Neural cell (in vitro differentiated cells): ENCODE measurements at regions not wholly inside any gene's neighbourhood (a gene's known extent, or its start where the extent isn't known, plus 50 kb on each side); places are given as distances from the start of the nearest gene placed in this dataset.

ENCODE experiments used
- H2AFZ ChIP-seq: fragments of 200-600, 300-800 bp; sonication (generic), shearing (Covaris generic); 2 replicates; pipeline ENCODE4 v1.6.0; 2014; ENCODE audit warnings: low read depth, mild to moderate bottlenecking, antibody characterized with exemption, low read length, moderate library complexity
- H3F3A ChIP-seq: fragments of 200-600 bp; shearing (Covaris generic); 2 replicates; pipeline ENCODE4 v1.6.1; 2016; ENCODE audit warnings: mild to moderate bottlenecking, moderate library complexity, mixed read lengths, antibody characterized with exemption, low read length; ENCODE audit not compliant: insufficient read depth, poor library complexity, severe bottlenecking
- H3K27ac ChIP-seq: fragments of 200-600, 300-800 bp; sonication (generic), shearing (Covaris generic); 2 replicates; pipeline ENCODE4 v1.5.1; 2014; ENCODE audit warnings: mild to moderate bottlenecking, low read length, moderate library complexity
- H3K27me3 ChIP-seq: fragments of 300-800, 200-600 bp; sonication (generic), shearing (Covaris generic); 2 replicates; pipeline ENCODE4 v1.6.0; 2014; ENCODE audit warnings: mild to moderate bottlenecking, low read depth, low read length, moderate library complexity; ENCODE audit not compliant: insufficient read depth
- H3K36me3 ChIP-seq: fragments of 300-800, 200-600 bp; sonication (generic), shearing (Covaris generic); 2 replicates; pipeline ENCODE4 v1.5.1; 2014; ENCODE audit warnings: mild to moderate bottlenecking, antibody characterized with exemption, low read length, moderate library complexity; ENCODE audit not compliant: insufficient read depth
- H3K4me2 ChIP-seq: fragments of 300-800, 200-600 bp; sonication (generic), shearing (Covaris generic); 2 replicates; pipeline ENCODE4 v1.6.0; 2014; ENCODE audit warnings: mild to moderate bottlenecking, low read length
- H3K4me3 ChIP-seq: fragments of 300-800, 200-600 bp; sonication (generic), shearing (Covaris generic); 2 replicates; pipeline ENCODE4 v1.5.1; 2014; ENCODE audit warnings: mild to moderate bottlenecking, low read length, moderate library complexity
- H3K79me2 ChIP-seq: fragments of 200-600 bp; shearing (Covaris generic); replicated peaks from 2 replicates; pipeline ENCODE4 v1.6.0; 2014; ENCODE audit warnings: mild to moderate bottlenecking, low read length, moderate library complexity; ENCODE audit not compliant: insufficient read depth
- H3K9ac ChIP-seq: fragments of 300-800, 200-600 bp; sonication (generic), shearing (Covaris generic); 2 replicates; pipeline ENCODE4 v1.6.1; 2016; ENCODE audit warnings: mild to moderate bottlenecking, low read length, mixed read lengths
- H3K9me2 ChIP-seq: fragments of 200-600 bp; shearing (Covaris generic); 2 replicates; pipeline ENCODE4 v1.6.1; 2016; ENCODE audit warnings: mild to moderate bottlenecking, low read length, mixed read lengths; ENCODE audit not compliant: insufficient read depth
- H3K9me3 ChIP-seq: fragments of 200-600, 300-800 bp; sonication (generic), shearing (Covaris generic); 2 replicates; pipeline ENCODE4 v1.6.1; 2016; ENCODE audit warnings: mild to moderate bottlenecking, mixed run types, low read length, moderate library complexity, mixed read lengths
- H4K20me1 ChIP-seq: fragments of 200-600 bp; shearing (Covaris generic); 2 replicates; pipeline ENCODE4 v1.6.1; 2016; ENCODE audit warnings: mild to moderate bottlenecking, mixed run types; ENCODE audit not compliant: insufficient read depth
- CTCF ChIP-seq: fragments of 450-650 bp; IDR thresholded peaks from 2 replicates; pipeline ENCODE4 v1.5.1; 2014; ENCODE audit warnings: antibody characterized with exemption, mild to moderate bottlenecking, moderate library complexity; ENCODE audit not compliant: poor library complexity, severe bottlenecking
- EP300 ChIP-seq: fragments of 450-650 bp; conservative IDR thresholded peaks from 2 replicates; pipeline ENCODE4 v1.6.1; 2014; ENCODE audit warnings: antibody characterized with exemption, mild to moderate bottlenecking, moderate library complexity; ENCODE audit not compliant: poor library complexity, severe bottlenecking
- EZH2 ChIP-seq: fragments of 200-600, 300-800 bp; shearing (Covaris generic), sonication (generic); IDR thresholded peaks from 2 replicates; pipeline ENCODE4 v1.6.1; 2014; ENCODE audit warnings: antibody characterized with exemption, low read length, borderline replicate concordance, mild to moderate bottlenecking; ENCODE audit not compliant: insufficient read depth, poor library complexity, severe bottlenecking
- MXI1 ChIP-seq: fragments of 450-650 bp; conservative IDR thresholded peaks from 2 replicates; pipeline ENCODE4 v1.6.1; 2014; ENCODE audit warnings: antibody characterized with exemption, mild to moderate bottlenecking; ENCODE audit not compliant: poor library complexity, severe bottlenecking
- POLR2AphosphoS5 ChIP-seq: IDR thresholded peaks from 2 replicates; pipeline ENCODE4 v1.6.1; 2012
- RAD21 ChIP-seq: fragments of 450-650 bp; conservative IDR thresholded peaks from 2 replicates; pipeline ENCODE4 v1.6.1; 2014; ENCODE audit warnings: antibody characterized with exemption, mild to moderate bottlenecking, moderate library complexity
- SMC3 ChIP-seq: fragments of 450-650 bp; conservative IDR thresholded peaks from 2 replicates; pipeline ENCODE4 v1.6.1; 2014; ENCODE audit warnings: antibody characterized with exemption, mild to moderate bottlenecking, moderate library complexity; ENCODE audit not compliant: poor library complexity
- TAF1 ChIP-seq: IDR thresholded peaks from 2 replicates; pipeline ENCODE4 v1.6.1; 2012; ENCODE audit warnings: low read depth
- TF ChIP-seq, protein P1 (sequence below): IDR thresholded peaks from 2 replicates; pipeline ENCODE4 v1.6.1; 2012; ENCODE audit warnings: borderline replicate concordance

- Histone ChIP-seq H3K9me3 (no peaks in the 10 kb centered on the region), H2AFZ (no peak overlapping the region), H3K79me2 (no peaks in the 10 kb centered on the region), H3K4me3 (no peak overlapping the region), H3K9me2 (no peaks in the 10 kb centered on the region), H3K36me3 (no peaks in the 10 kb centered on the region), H3F3A (no peaks in the 10 kb centered on the region), H4K20me1 (no peaks in the 10 kb centered on the region), H3K27ac (no peak overlapping the region), H3K9ac (no peak overlapping the region), H3K4me2 (no peak overlapping the region), H3K27me3 (no peaks in the 10 kb centered on the region)
- TF ChIP-seq EP300 (no peak), MXI1 (no peak), POLR2AphosphoS5 (no peak), TAF1 (no peak), RAD21 (no peak), SMC3 (no peak), EZH2 (no peak), CTCF (no peak)
- TF ChIP-seq, protein P1, sequence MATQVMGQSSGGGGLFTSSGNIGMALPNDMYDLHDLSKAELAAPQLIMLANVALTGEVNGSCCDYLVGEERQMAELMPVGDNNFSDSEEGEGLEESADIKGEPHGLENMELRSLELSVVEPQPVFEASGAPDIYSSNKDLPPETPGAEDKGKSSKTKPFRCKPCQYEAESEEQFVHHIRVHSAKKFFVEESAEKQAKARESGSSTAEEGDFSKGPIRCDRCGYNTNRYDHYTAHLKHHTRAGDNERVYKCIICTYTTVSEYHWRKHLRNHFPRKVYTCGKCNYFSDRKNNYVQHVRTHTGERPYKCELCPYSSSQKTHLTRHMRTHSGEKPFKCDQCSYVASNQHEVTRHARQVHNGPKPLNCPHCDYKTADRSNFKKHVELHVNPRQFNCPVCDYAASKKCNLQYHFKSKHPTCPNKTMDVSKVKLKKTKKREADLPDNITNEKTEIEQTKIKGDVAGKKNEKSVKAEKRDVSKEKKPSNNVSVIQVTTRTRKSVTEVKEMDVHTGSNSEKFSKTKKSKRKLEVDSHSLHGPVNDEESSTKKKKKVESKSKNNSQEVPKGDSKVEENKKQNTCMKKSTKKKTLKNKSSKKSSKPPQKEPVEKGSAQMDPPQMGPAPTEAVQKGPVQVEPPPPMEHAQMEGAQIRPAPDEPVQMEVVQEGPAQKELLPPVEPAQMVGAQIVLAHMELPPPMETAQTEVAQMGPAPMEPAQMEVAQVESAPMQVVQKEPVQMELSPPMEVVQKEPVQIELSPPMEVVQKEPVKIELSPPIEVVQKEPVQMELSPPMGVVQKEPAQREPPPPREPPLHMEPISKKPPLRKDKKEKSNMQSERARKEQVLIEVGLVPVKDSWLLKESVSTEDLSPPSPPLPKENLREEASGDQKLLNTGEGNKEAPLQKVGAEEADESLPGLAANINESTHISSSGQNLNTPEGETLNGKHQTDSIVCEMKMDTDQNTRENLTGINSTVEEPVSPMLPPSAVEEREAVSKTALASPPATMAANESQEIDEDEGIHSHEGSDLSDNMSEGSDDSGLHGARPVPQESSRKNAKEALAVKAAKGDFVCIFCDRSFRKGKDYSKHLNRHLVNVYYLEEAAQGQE = no peak
Observed at GRCh38 chr20:40781327-40782042, 92.4 kb upstream of the MAFB start.

DNA sequence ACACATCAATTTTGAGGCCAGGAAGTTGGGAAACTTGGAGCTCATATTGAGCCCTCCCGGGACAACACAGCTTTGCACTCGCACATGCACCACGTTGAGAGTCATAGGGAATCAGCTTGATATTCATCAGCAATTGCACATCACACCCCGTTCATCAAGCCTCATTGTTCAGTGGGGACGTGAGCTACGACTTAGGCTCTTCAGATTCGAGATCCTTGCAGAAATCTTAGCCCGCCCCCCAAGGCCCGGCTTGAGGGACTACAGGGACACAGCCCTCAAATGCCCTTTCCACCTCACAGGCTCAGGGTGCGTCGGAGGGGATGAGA is 93.0 kb upstream of the MAFB start:
- Histone ChIP-seq H3K27ac (no peak overlapping the region), H3K9me3 (no peaks in the 10 kb centered on the region), H3F3A (no peaks in the 10 kb centered on the region), H3K27me3 (no peaks in the 10 kb centered on the region), H4K20me1 (no peaks in the 10 kb centered on the region), H3K36me3 (no peaks in the 10 kb centered on the region), H2AFZ (no peak overlapping the region), H3K79me2 (no peaks in the 10 kb centered on the region), H3K9me2 (no peaks in the 10 kb centered on the region), H3K4me3 (no peak overlapping the region), H3K9ac (no peak overlapping the region), H3K4me2 (no peak overlapping the region)
- TF ChIP-seq RAD21 (no peak), EZH2 (no peak), TAF1 (no peak), POLR2AphosphoS5 (no peak), EP300 (no peak), MXI1 (no peak), CTCF (no peak), SMC3 (no peak)
- TF ChIP-seq, protein P1 = no peak
